ENCODE measurements at regions not wholly inside any gene's neighbourhood (a gene's known extent, or its start where the extent isn't known, plus 50 kb on each side); places are given as distances from the start of the nearest gene placed in this dataset.

GRCh38 chr4:41322617-41323016, 65.9 kb downstream of the UCHL1 start:
- Histone ChIP-seq H3K9me3 (ENCODE audit: low read depth) (no peaks in the 10 kb centered on the region), H3K27ac (no peak overlapping the region), H3K27me3 (peaks cover 86% of the 10 kb centered on the region), H3K4me1 (ENCODE audit: low read depth) (no peaks in the 10 kb centered on the region), H3K36me3 (no peaks in the 10 kb centered on the region), H3K4me3 (no peak overlapping the region)
- no peak for DNase-seq (ENCODE audit: low read depth in 1 of 2, low spot score in 1 of 2)
- TF ChIP-seq CTCF (IDR thresholded peaks at IDR 0.05; ENCODE audit: low read depth, low read length) = no peak

- peaks cover 86% of the 10 kb centered on the region for H3K27me3 ChIP-seq
- no peaks in the 10 kb centered on the region for H3K9me3 ChIP-seq (ENCODE audit: low read depth)
- H3K4me1 ChIP-seq (ENCODE audit: low read depth) = no peaks in the 10 kb centered on the region
- no peaks in the 10 kb centered on the region for H3K36me3 ChIP-seq
- TF ChIP-seq CTCF (IDR thresholded peaks at IDR 0.05; ENCODE audit: low read depth, low read length) = no peak
- peak in 1 of 2 donors; percentile 27 for DNase-seq (ENCODE audit: low read depth in 1 of 2, low spot score in 1 of 2)
- H3K27ac ChIP-seq = no peak overlapping the region
- no peak overlapping the region for H3K4me3 ChIP-seq
Observed at GRCh38 chr4:41323179-41323578, 66.5 kb downstream of the UCHL1 start.

- no peaks in the 10 kb centered on the region for H3K36me3 ChIP-seq
- H3K4me3 ChIP-seq = no peak overlapping the region
- TF ChIP-seq CTCF (IDR thresholded peaks at IDR 0.05; ENCODE audit: low read depth, low read length) = no peak
- H3K27me3 ChIP-seq = peaks cover 92% of the 10 kb centered on the region
- H3K9me3 ChIP-seq (ENCODE audit: low read depth) = no peaks in the 10 kb centered on the region
- H3K4me1 ChIP-seq (ENCODE audit: low read depth) = no peaks in the 10 kb centered on the region
- peak in 1 of 2 donors; percentile 31 for DNase-seq (ENCODE audit: low read depth in 1 of 2, low spot score in 1 of 2)
- no peak overlapping the region for H3K27ac ChIP-seq
Observed at GRCh38 chr4:41323706-41324105, 67.0 kb downstream of the UCHL1 start.

GRCh38 chr4:41324861-41325260, 68.1 kb downstream of the UCHL1 start:
- Histone ChIP-seq H3K27ac (no peak overlapping the region), H3K4me3 (no peak overlapping the region), H3K27me3 (peaks cover 97% of the 10 kb centered on the region), H3K36me3 (no peaks in the 10 kb centered on the region), H3K4me1 (ENCODE audit: low read depth) (no peaks in the 10 kb centered on the region), H3K9me3 (ENCODE audit: low read depth) (no peaks in the 10 kb centered on the region)
- TF ChIP-seq CTCF (IDR thresholded peaks at IDR 0.05; ENCODE audit: low read depth, low read length) = no peak
- no peak for DNase-seq (ENCODE audit: low read depth in 1 of 2, low spot score in 1 of 2)

- no peak for DNase-seq (ENCODE audit: low read depth in 1 of 2, low spot score in 1 of 2)
- peaks cover 93% of the 10 kb centered on the region for H3K27me3 ChIP-seq
Observed at GRCh38 chr4:41325901-41326300, 69.2 kb downstream of the UCHL1 start.

More at GRCh38 chr4:41325901-41326300, 69.2 kb downstream of the UCHL1 start:
- no peaks in the 10 kb centered on the region for H3K4me1 ChIP-seq (ENCODE audit: low read depth)
- H3K27ac ChIP-seq = no peak overlapping the region
- H3K4me3 ChIP-seq = no peak overlapping the region
- no peak for TF ChIP-seq CTCF (IDR thresholded peaks at IDR 0.05; ENCODE audit: low read depth, low read length)
- H3K36me3 ChIP-seq = no peaks in the 10 kb centered on the region
- no peaks in the 10 kb centered on the region for H3K9me3 ChIP-seq (ENCODE audit: low read depth)

Measured in cardiac muscle cell (in vitro differentiated cells and primary cell).